ENCODE measurements at regions not wholly inside any gene's neighbourhood (a gene's known extent, or its start where the extent isn't known, plus 50 kb on each side); places are given as distances from the start of the nearest gene placed in this dataset.

GRCh38 chr10:36115364-36115763 lies 473.3 kb upstream of the FZD8 start:
- Histone ChIP-seq H3K4me1 (peaks cover 0 to 52% (median 24%) of the 10 kb centered on the region in 9 donors), H3K4me3 (no peak overlapping the region), H3K9me3 (no peaks in the 10 kb centered on the region), H3K27me3 (no peaks in the 10 kb centered on the region), H3K27ac (peak overlapping the region in 1 of 10 donors; percentile 23), H3K36me3 (no peaks in the 10 kb centered on the region)
- ATAC-seq (no peak), DNase-seq (no peak)
- no peak for TF ChIP-seq CTCF (IDR thresholded peaks at IDR 0.05)
- intact Hi-C loops (cut with DNase I): loop anchor here in 1 of 10 donors (5.0 kb wide), 1 partner anchor 533 kb away; no protein-coding TSS in a partner anchor
- 85 to 88% methylated on average over 1 of the region's 1 CpG for WGBS, 2 donors

GRCh38 chr10:36114913-36115312 lies 472.8 kb upstream of the FZD8 start:
- no peaks in the 10 kb centered on the region for H3K36me3 ChIP-seq
- H3K4me3 ChIP-seq: no peak overlapping the region
- ATAC-seq: peak in 6 of 8 donors; percentile 18 to 57 (median 37)
- TF ChIP-seq CTCF (IDR thresholded peaks at IDR 0.05): no peak
- peaks cover 0 to 47% (median 24%) of the 10 kb centered on the region in 9 donors for H3K4me1 ChIP-seq
- H3K27ac ChIP-seq: peak overlapping the region in 2 of 10 donors; percentile 15 to 29
- WGBS, 2 donors: 44 to 46% methylated on average over 1 of the region's 1 CpG
- DNase-seq: no peak
- intact Hi-C loops (cut with DNase I): loop anchor here in 1 of 10 donors (5.0 kb wide), 1 partner anchor 533 kb away; no protein-coding TSS in a partner anchor
- H3K27me3 ChIP-seq: no peaks in the 10 kb centered on the region
- no peaks in the 10 kb centered on the region for H3K9me3 ChIP-seq

GRCh38 chr10:36114141-36114540 lies 472.0 kb upstream of the FZD8 start:
- no peaks in the 10 kb centered on the region for H3K9me3 ChIP-seq
- H3K4me1 ChIP-seq: peaks cover 0 to 39% (median 24%) of the 10 kb centered on the region in 9 donors
- H3K36me3 ChIP-seq: no peaks in the 10 kb centered on the region
- H3K4me3 ChIP-seq: no peak overlapping the region
- intact Hi-C loops (cut with DNase I): no loop called here
- no peak for ATAC-seq
- no peak for TF ChIP-seq CTCF (IDR thresholded peaks at IDR 0.05)
- H3K27me3 ChIP-seq: no peaks in the 10 kb centered on the region
- 65 to 72% methylated on average over 1 of the region's 1 CpG for WGBS, 2 donors
- DNase-seq: no peak
- no peak overlapping the region for H3K27ac ChIP-seq

- ATAC-seq (peak in 3 of 8 donors; percentile 39 to 45 (median 42)), DNase-seq (no peak)
- H3K4me1 ChIP-seq: peaks cover 0 to 27% (median 16%) of the 10 kb centered on the region in 9 donors
- H3K36me3 ChIP-seq: no peaks in the 10 kb centered on the region
- H3K9me3 ChIP-seq: no peaks in the 10 kb centered on the region
- WGBS, 2 donors: 26 to 46% methylated on average over 2 of the region's 2 CpGs
- no peak overlapping the region for H3K4me3 ChIP-seq
- no peak overlapping the region for H3K27ac ChIP-seq
- TF ChIP-seq CTCF (IDR thresholded peaks at IDR 0.05): no peak
- H3K27me3 ChIP-seq: no peaks in the 10 kb centered on the region
- intact Hi-C loops (cut with DNase I): no loop called here
Measured at GRCh38 chr10:36111676-36112075, 469.6 kb upstream of the FZD8 start.

Measured in heart right ventricle (tissue), 16 donors.